OCI-LY7 (cell line): ENCODE measurements at regions not wholly inside any gene's neighbourhood (a gene's known extent, or its start where the extent isn't known, plus 50 kb on each side); places are given as distances from the start of the nearest gene placed in this dataset.

Source experiments
- CTCF ChIP-seq: fragments of 200-600 bp; sonication (generic); conservative IDR thresholded peaks from 2 replicates; pipeline ENCODE4 v1.5.1; 2014; ENCODE audit warnings: mild to moderate bottlenecking, antibody characterized with exemption, low read length, moderate library complexity, mixed read lengths
- EZH2phosphoT487 ChIP-seq: fragments of 200-600 bp; sonication (generic); IDR thresholded peaks from 2 replicates; pipeline ENCODE4 v1.6.1; 2018; ENCODE audit warnings: low read depth, borderline replicate concordance, mild to moderate bottlenecking, mixed run types, antibody characterized with exemption, low read length, moderate library complexity, mixed read lengths

DNA sequence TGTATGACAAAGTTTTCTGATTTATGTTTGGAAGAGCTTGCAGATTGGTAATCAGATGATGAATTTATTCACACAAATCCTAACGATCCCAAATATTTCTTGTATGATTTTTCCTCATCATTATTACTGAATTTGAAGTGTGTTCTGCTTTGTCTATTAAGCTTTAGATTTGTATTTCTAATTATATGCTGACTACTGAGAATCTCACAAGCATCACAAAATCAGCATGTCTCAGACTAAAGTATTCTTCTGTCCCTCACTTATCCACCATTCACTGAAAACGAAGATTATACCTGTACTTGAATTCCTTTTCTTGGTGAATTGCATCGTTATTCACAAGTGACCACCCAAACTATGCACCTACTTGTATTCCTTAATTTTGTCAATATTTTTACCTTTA lies 796.3 kb upstream of the MAP3K7 start:
- TF ChIP-seq CTCF (no peak), EZH2phosphoT487 (no peak)
